ENCODE measurements at regions not wholly inside any gene's neighbourhood (a gene's known extent, or its start where the extent isn't known, plus 50 kb on each side); places are given as distances from the start of the nearest gene placed in this dataset.
"Not testable (repeated sequence)": the region's sequence is repeated elsewhere in the genome, so short reads cannot be mapped to it uniquely, and the experiment has no call there.

- TF ChIP-seq, protein P1, sequence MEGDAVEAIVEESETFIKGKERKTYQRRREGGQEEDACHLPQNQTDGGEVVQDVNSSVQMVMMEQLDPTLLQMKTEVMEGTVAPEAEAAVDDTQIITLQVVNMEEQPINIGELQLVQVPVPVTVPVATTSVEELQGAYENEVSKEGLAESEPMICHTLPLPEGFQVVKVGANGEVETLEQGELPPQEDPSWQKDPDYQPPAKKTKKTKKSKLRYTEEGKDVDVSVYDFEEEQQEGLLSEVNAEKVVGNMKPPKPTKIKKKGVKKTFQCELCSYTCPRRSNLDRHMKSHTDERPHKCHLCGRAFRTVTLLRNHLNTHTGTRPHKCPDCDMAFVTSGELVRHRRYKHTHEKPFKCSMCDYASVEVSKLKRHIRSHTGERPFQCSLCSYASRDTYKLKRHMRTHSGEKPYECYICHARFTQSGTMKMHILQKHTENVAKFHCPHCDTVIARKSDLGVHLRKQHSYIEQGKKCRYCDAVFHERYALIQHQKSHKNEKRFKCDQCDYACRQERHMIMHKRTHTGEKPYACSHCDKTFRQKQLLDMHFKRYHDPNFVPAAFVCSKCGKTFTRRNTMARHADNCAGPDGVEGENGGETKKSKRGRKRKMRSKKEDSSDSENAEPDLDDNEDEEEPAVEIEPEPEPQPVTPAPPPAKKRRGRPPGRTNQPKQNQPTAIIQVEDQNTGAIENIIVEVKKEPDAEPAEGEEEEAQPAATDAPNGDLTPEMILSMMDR (conservative IDR thresholded peaks at IDR 0.05; ENCODE audit: low read depth, low read length), result no peak
- DNase-seq (ENCODE audit: low read depth), result no peak
- no peak overlapping the region for H3K4me3 ChIP-seq (ENCODE audit: low read depth, low read length)
These were observed 68.7 kb downstream of the BHLHE40 start for GRCh38 chr3:5047764-5048419.

GRCh38 chr3:5051772-5052171, 70.3 kb upstream of the ARL8B start:
- no peak for DNase-seq (ENCODE audit: low read depth)
- TF ChIP-seq, protein P1 (conservative IDR thresholded peaks at IDR 0.05; ENCODE audit: low read depth, low read length), result no peak

DNA sequence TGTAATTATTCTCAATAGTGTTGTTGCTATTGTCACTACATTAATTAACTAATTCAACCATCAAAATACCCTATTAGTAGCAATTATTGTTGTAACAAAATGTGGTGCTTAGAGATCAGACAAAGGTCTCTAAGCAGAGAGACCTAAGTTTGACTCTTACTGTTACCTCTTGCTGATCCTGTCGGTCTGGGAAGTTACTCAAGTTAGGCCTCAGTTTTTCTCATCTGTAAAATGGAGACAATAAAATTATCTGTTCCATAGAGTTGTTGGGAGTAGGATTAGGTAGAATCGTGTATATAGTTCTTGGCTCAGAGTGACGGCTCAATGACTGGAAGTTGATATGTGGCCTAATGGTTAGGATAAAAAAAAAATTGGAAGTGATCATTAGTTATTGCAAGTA, 69.8 kb upstream of the ARL8B start:
- H3K4me3 ChIP-seq (ENCODE audit: low read depth, low read length), result no peak overlapping the region
- TF ChIP-seq, protein P1 (conservative IDR thresholded peaks at IDR 0.05; ENCODE audit: low read depth, low read length), result no peak
- DNase-seq (ENCODE audit: low read depth), result no peak

More at GRCh38 chr3:5051772-5052171, 70.3 kb upstream of the ARL8B start:
- H3K4me3 ChIP-seq (ENCODE audit: low read depth, low read length), result no peak overlapping the region

DNA sequence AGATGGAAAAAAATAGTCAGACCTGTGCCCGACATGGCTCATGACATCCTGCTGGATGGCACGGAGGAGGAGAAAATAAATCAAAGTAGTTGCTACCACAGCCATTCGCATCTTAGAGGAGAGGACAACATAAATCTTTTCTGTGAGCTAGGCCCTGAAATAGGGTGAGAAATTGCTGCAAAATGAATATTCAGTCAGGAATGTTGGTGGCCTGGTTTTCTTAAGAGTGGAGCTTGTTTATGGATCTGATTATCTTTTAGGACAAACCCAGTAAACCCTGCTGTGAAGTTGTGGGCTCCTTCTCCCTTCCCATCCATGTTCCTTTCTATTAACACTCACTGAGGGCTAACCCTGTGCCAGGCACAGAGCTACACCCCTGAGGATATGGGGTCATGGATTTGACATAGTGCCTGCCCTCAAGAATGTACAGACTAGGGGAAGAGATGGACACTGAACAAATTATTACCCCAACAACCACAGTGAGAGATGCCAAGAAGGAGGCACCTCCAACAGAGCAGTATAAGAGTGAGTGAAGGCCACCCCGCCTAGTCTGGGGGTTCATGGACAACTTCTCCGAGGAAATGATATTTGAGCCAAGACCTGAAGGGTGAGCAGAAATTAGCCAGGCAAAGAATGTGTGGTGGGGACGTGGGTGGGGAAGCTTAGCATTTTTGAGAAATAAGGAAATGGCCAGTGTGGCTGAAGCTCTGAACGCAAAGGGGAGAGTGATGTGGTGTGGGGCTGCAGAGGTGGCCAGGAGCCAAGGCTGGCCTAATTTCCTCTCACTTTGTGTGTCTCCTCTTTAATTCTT, 68.9 kb upstream of the ARL8B start:
- no peak overlapping the region for H3K4me3 ChIP-seq (ENCODE audit: low read depth, low read length)
- TF ChIP-seq, protein P1 (conservative IDR thresholded peaks at IDR 0.05; ENCODE audit: low read depth, low read length), result no peak
- DNase-seq (ENCODE audit: low read depth), result no peak

DNA sequence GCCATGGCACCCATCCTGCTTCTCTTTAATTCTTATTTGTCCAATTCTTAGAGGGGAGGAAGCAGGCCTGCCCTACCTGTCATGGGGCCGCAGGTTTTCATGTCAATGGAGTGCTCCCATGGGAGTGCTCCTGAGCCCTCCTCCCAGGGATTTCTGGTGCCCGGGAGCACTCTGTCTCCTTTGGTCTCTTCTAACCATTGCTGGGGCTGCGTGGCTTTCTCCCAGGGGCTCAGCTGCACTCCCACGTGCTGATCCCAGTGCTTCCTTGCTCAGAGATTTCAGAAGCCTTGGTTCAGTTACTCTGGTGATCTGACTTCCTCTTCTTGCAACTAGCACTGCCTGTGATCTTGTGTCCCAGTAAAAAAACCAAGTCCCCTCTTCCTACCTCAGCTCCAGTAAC, 68.0 kb upstream of the ARL8B start:
- H3K4me3 ChIP-seq (ENCODE audit: low read depth, low read length), result no peak overlapping the region

GRCh38 chr3:5054579-5054978, 67.5 kb upstream of the ARL8B start:
- DNase-seq (ENCODE audit: low read depth); H3K4me3 ChIP-seq (ENCODE audit: low read depth, low read length): not testable (repeated sequence)

More for the DNA sequence above, 68.0 kb upstream of the ARL8B start:
- TF ChIP-seq, protein P1 (conservative IDR thresholded peaks at IDR 0.05; ENCODE audit: low read depth, low read length), result no peak
- DNase-seq (ENCODE audit: low read depth), result no peak

DNA sequence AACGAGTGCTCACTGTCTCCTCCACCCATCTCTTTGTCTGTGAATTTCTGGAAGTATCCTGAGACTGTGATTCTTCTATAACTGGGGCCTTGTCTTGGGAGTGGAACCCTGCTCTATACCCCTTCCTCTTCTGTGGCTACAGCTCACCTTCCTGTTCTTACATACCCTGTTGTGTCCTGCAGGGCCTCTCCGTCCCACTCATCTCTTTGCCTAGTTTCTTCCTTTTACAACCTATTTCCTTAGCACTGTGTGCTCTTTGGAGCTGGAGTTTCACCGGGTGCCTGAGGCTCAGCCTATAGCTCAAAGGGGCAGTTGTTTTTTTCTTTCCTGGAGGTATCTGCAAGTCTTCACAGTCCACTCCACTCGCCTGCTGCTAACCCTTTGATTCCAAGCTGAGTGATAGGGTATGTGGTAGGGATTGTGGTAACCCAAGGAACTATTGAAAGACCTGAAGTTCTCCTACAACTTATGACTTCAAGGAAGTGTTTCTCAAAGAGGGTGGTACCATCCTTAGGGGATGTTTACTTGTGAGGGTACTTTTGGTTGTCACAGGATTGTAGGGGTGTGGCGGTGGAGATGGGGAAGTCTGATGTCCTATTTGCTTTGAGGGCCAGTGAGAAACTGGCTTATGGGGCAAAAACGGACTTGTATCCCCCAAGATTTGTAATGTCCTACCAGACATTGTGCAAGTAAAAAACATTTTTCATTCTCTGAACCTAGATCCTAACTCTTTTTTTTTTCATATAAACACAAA, 66.6 kb upstream of the ARL8B start:
- H3K4me3 ChIP-seq (ENCODE audit: low read depth, low read length), result no peak overlapping the region
- no peak for DNase-seq (ENCODE audit: low read depth)
- TF ChIP-seq, protein P1 (conservative IDR thresholded peaks at IDR 0.05; ENCODE audit: low read depth, low read length), result no peak
